Transverse colon (tissue), 4 donors: ENCODE measurements at regions not wholly inside any gene's neighbourhood (a gene's known extent, or its start where the extent isn't known, plus 50 kb on each side); places are given as distances from the start of the nearest gene placed in this dataset.

Experiments
- CTCF ChIP-seq, 5 experiments: fragments of 200-600 bp in 3 of 5; fragments of 450-650 bp in 2 of 5; sonication (generic) in 3 of 5; IDR thresholded peaks; 1 replicate in 2 of 5; 2 replicates in 3 of 5; pipeline ENCODE4 v1.5.1; 2016 to 2017; ENCODE audit warnings: antibody characterized with exemption in 5 of 5, inconsistent platforms in 3 of 5, mild to moderate bottlenecking in 2 of 5, moderate library complexity in 1 of 5
- POLR2A ChIP-seq: fragments of 450-650 bp; IDR thresholded peaks from one replicate; pipeline ENCODE4 v1.6.1; 2016; ENCODE audit warnings: antibody characterized with exemption, mild to moderate bottlenecking, moderate library complexity
- POLR2AphosphoS5 ChIP-seq, 3 donors: sonication (generic); formaldehyde crosslinking; IDR thresholded peaks; one replicate each; pipeline ENCODE4 v1.6.1; 2016; ENCODE audit warnings: antibody characterized with exemption in 3 of 3

DNA sequence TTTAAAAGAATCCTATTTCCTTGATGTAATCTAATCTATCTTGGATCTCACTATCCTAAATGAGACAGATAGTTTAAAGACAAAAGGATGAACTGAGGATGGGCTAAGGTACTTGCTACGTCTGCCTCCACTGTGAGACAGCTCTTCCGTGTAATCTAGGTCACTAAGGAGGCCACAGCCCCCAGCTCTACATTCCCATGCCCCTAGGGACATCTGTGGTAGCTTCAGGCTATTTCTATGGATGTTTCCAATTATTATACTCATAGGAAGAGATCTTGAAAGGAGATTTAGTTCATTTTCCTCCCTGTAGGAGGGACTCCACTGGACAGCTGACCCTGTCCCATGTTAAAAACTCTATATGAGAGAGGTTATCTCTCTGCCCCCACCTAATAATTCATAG, 140.8 kb upstream of the TRPC5 start:
- TF ChIP-seq POLR2A (no peak), POLR2AphosphoS5 (IDR thresholded peaks at IDR 0.05) (no peak), CTCF (IDR thresholded peaks at IDR 0.05) (no peak)
